PC-9 (cell line): ENCODE measurements at regions not wholly inside any gene's neighbourhood (a gene's known extent, or its start where the extent isn't known, plus 50 kb on each side); places are given as distances from the start of the nearest gene placed in this dataset.

Experiments used
- BruUV-seq: library from RNA; stranded (reverse); fragments of 400-500 nt; replicated peaks from 2 replicates; lab custom pipeline; 2021; lab: Mats Ljungman, UMichigan
- CTCF ChIA-PET: fragments of 300-600 bp; sonication (Branson Sonifier 250); formaldehyde crosslinking; loops from one replicate; lab custom pipeline; 2022; ENCODE audit warnings: antibody characterized with exemption; lab: Charles Lee
- POLR2A ChIA-PET: fragments of 300-600 bp; sonication (Branson Sonifier 250); formaldehyde crosslinking; loops from one replicate; lab custom pipeline; 2022; ENCODE audit warnings: antibody characterized with exemption; ENCODE audit not compliant: unreplicated experiment; lab: Charles Lee
- DNase-seq, 2 experiments: peaks; one replicate each; pipeline versions ENCODE4 v3.0.0 to v3.0.0-alpha.2; 2015 to 2022; ENCODE audit warnings: mixed read lengths in 1 of 2
- H2AFZ ChIP-seq: fragments of 200-600 bp; sonication (generic); 2 replicates; pipeline ENCODE4 v1.8.1; 2017; ENCODE audit warnings: antibody characterized with exemption
- H3F3A ChIP-seq: fragments of 200-600 bp; sonication (generic); 2 replicates; pipeline ENCODE4 v1.8.1; 2017; ENCODE audit warnings: antibody characterized with exemption, mild to moderate bottlenecking, low read depth; ENCODE audit not compliant: insufficient read depth
- H3K27ac ChIP-seq: fragments of 200-600 bp; sonication (generic); 2 replicates; pipeline ENCODE4 v1.6.1; 2016; ENCODE audit warnings: mixed run types
- H3K27me3 ChIP-seq: fragments of 200-600 bp; sonication (generic); 2 replicates; pipeline ENCODE4 v1.6.1; 2016; ENCODE audit warnings: low read depth, mixed run types; ENCODE audit not compliant: insufficient read depth
- H3K36me3 ChIP-seq: fragments of 200-600 bp; sonication (generic); 2 replicates; pipeline ENCODE4 v1.6.1; 2016; ENCODE audit warnings: low read depth, mixed run types
- H3K4me1 ChIP-seq: fragments of 200-600 bp; sonication (generic); replicated peaks from 2 replicates; pipeline ENCODE4 v1.6.1; 2016; ENCODE audit warnings: mixed run types; ENCODE audit not compliant: insufficient read depth
- H3K4me2 ChIP-seq: fragments of 200-600 bp; sonication (generic); 2 replicates; pipeline ENCODE4 v1.6.1; 2017; ENCODE audit warnings: mixed run types
- H3K4me3 ChIP-seq: fragments of 200-600 bp; sonication (generic); 2 replicates; pipeline ENCODE4 v1.6.1; 2016; ENCODE audit warnings: mixed run types
- H3K79me2 ChIP-seq: fragments of 200-600 bp; sonication (generic); 2 replicates; pipeline ENCODE4 v1.6.1; 2017; ENCODE audit warnings: low read depth, mixed run types
- H3K9me2 ChIP-seq: fragments of 200-600 bp; sonication (generic); 2 replicates; pipeline ENCODE4 v1.8.1; 2017; ENCODE audit warnings: mild to moderate bottlenecking; ENCODE audit not compliant: insufficient read depth
- H3K9me3 ChIP-seq: fragments of 200-600 bp; sonication (generic); 2 replicates; pipeline ENCODE4 v1.8.1; 2016; ENCODE audit warnings: low read depth; ENCODE audit not compliant: insufficient read depth
- H4K20me1 ChIP-seq: fragments of 200-600 bp; sonication (generic); 2 replicates; pipeline ENCODE4 v1.8.1; 2017; ENCODE audit not compliant: insufficient read depth
- CTCF ChIP-seq: fragments of 200-600 bp; sonication (generic); conservative IDR thresholded peaks from 2 replicates; pipeline ENCODE4 v1.6.1; 2017; ENCODE audit warnings: mixed run types, antibody characterized with exemption, mild to moderate bottlenecking, moderate library complexity
- EZH2 ChIP-seq: fragments of 200-600 bp; sonication (generic); IDR thresholded peaks from 2 replicates; pipeline ENCODE4 v1.8.0; 2017; ENCODE audit warnings: antibody characterized with exemption, low read depth
- intact Hi-C: fragments of 100-400 bp; cut with micrococcal nuclease; formaldehyde crosslinking; loops from one replicate; pipeline ENCODE4 v1.10.0; 2022; ENCODE audit not compliant: unreplicated experiment

- no peaks in the 10 kb centered on the region for H3K79me2 ChIP-seq
- H3K36me3 ChIP-seq, result no peaks in the 10 kb centered on the region
- no peaks in the 10 kb centered on the region for H3K9me2 ChIP-seq
- H2AFZ ChIP-seq, result no peak overlapping the region
- H3K27ac ChIP-seq, result no peak overlapping the region
- H3K9me3 ChIP-seq, result no peaks in the 10 kb centered on the region
- H3F3A ChIP-seq, result peaks cover 16% of the 10 kb centered on the region
- no peaks in the 10 kb centered on the region for H4K20me1 ChIP-seq
- intact Hi-C loops, result no loop called here
- CTCF ChIA-PET, result no interaction called here
- POLR2A ChIA-PET, result no interaction called here
- BruUV-seq, result no TSS peak
- peaks cover 29% of the 10 kb centered on the region for H3K4me1 ChIP-seq
- no peaks in the 10 kb centered on the region for H3K27me3 ChIP-seq
- DNase-seq, result no peak
- H3K4me3 ChIP-seq, result no peak overlapping the region
- no peak for TF ChIP-seq CTCF
- no peak for TF ChIP-seq EZH2
- H3K4me2 ChIP-seq, result no peak overlapping the region
Observed at GRCh38 chr15:70306582-70306981, 208.9 kb upstream of the TLE3 start.

- H3F3A ChIP-seq, result peaks cover 16% of the 10 kb centered on the region
- ChIA-PET CTCF (no interaction called here), POLR2A (no interaction called here)
- no peak for DNase-seq
- BruUV-seq, result no TSS peak
- H3K9me3 ChIP-seq, result no peaks in the 10 kb centered on the region
- no peak overlapping the region for H3K4me3 ChIP-seq
- peaks cover 34% of the 10 kb centered on the region for H3K4me1 ChIP-seq
- H2AFZ ChIP-seq, result no peak overlapping the region
- no peaks in the 10 kb centered on the region for H4K20me1 ChIP-seq
- intact Hi-C loops, result no loop called here
- H3K4me2 ChIP-seq, result no peak overlapping the region
- no peaks in the 10 kb centered on the region for H3K79me2 ChIP-seq
- H3K9me2 ChIP-seq, result no peaks in the 10 kb centered on the region
- H3K27me3 ChIP-seq, result no peaks in the 10 kb centered on the region
- TF ChIP-seq EZH2 (no peak), CTCF (no peak)
- H3K27ac ChIP-seq, result no peak overlapping the region
- no peaks in the 10 kb centered on the region for H3K36me3 ChIP-seq
Observed at GRCh38 chr15:70306081-70306480, 208.4 kb upstream of the TLE3 start.

- intact Hi-C loops, result no loop called here
- Histone ChIP-seq H4K20me1 (no peaks in the 10 kb centered on the region), H3K27ac (no peak overlapping the region), H3K9me3 (no peaks in the 10 kb centered on the region), H3K27me3 (no peaks in the 10 kb centered on the region), H2AFZ (no peak overlapping the region), H3K79me2 (no peaks in the 10 kb centered on the region), H3K4me1 (peaks cover 23% of the 10 kb centered on the region), H3K4me2 (no peak overlapping the region), H3K9me2 (no peaks in the 10 kb centered on the region), H3K36me3 (no peaks in the 10 kb centered on the region), H3F3A (peaks cover 10% of the 10 kb centered on the region; the same call in 1 of the 2 replicates), H3K4me3 (no peak overlapping the region)
- CTCF ChIA-PET, result no interaction called here
- TF ChIP-seq EZH2, result no peak
- TF ChIP-seq CTCF, result no peak
- no TSS peak for BruUV-seq
- DNase-seq, result no peak
- POLR2A ChIA-PET, result no interaction called here
Observed at GRCh38 chr15:70303981-70304380, 206.3 kb upstream of the TLE3 start.
